Prostate gland (tissue), 2 donors: ENCODE measurements at regions not wholly inside any gene's neighbourhood (a gene's known extent, or its start where the extent isn't known, plus 50 kb on each side); places are given as distances from the start of the nearest gene placed in this dataset.

Experiments used
- CTCF ChIP-seq, 4 experiments: fragments of 200-600 bp in 2 of 4; fragments of 450-650 bp in 2 of 4; sonication (generic) in 2 of 4; IDR thresholded peaks; 1 replicate in 3 of 4; 2 replicates in 1 of 4; pipeline ENCODE4 v1.5.1; 2016 to 2019; ENCODE audit warnings: antibody characterized with exemption in 4 of 4, mild to moderate bottlenecking in 2 of 4, moderate library complexity in 2 of 4
- POLR2A ChIP-seq: fragments of 450-650 bp; IDR thresholded peaks from one replicate; pipeline ENCODE4 v1.6.1; 2016; ENCODE audit warnings: antibody characterized with exemption, mild to moderate bottlenecking
- POLR2AphosphoS5 ChIP-seq: sonication (generic); formaldehyde crosslinking; IDR thresholded peaks from one replicate; pipeline ENCODE4 v1.6.1; 2017; ENCODE audit warnings: antibody characterized with exemption

- TF ChIP-seq CTCF (IDR thresholded peaks at IDR 0.05) = no peak
- TF ChIP-seq POLR2A = no peak
- no peak for TF ChIP-seq POLR2AphosphoS5
Measured at GRCh38 chr4:97013309-97013708, 1130.0 kb downstream of the STPG2 start.
